GM19455 (cell line): ENCODE measurements at regions not wholly inside any gene's neighbourhood (a gene's known extent, or its start where the extent isn't known, plus 50 kb on each side); places are given as distances from the start of the nearest gene placed in this dataset.

Source experiments
- ATAC-seq: cut with Tn5 transposase; IDR thresholded peaks from one replicate; pipeline ENCODE4 v1.9.1; 2021; ENCODE audit not compliant: unreplicated experiment

DNA sequence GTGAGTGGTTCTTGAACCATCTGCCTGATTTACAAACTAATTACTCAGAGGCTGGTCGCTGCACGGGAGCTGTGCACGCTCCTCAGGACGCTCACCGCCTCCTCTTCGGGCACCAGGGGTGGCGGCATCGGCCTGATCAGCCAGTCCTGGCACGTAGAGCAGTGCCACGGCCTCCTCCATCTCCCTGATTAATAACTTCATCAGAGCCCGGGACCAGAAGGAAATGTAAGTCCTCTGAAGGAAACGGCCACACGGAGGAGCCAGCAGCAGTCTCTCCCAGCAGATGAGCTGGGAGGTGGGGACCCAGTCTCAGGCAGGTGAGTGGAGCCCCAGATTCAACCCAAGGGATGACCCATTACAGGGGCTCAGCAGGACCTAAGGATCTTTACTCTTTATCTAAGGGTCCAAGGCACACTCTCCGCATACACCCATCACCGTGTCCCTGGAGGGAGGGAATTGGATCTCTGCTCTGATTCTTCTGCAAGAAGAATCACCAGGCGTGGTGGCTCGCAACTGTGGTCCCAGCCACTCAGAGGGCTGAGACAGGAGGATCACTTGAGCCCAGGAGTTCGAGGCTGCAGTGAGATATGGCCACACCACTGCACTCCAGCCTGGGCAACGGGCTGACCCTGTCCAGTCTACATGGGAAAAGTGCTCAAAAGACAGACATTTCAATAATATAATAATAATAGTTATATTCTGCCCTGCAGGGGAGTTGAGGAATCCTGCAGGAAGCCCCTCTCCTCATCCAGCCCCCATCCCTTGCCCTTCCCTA is 366.5 kb downstream of the SEC14L1 start:
- no peak for ATAC-seq

- no peak for ATAC-seq
These were observed 367.4 kb downstream of the SEC14L1 start for GRCh38 chr17:77508047-77508715.

GRCh38 chr17:77509089-77509488 is 368.3 kb downstream of the SEC14L1 start:
- no peak for ATAC-seq

- no peak for ATAC-seq
These were observed 368.8 kb downstream of the SEC14L1 start for GRCh38 chr17:77509599-77509998.

GRCh38 chr17:77510133-77510796 is 369.5 kb downstream of the SEC14L1 start:
- no peak for ATAC-seq

DNA sequence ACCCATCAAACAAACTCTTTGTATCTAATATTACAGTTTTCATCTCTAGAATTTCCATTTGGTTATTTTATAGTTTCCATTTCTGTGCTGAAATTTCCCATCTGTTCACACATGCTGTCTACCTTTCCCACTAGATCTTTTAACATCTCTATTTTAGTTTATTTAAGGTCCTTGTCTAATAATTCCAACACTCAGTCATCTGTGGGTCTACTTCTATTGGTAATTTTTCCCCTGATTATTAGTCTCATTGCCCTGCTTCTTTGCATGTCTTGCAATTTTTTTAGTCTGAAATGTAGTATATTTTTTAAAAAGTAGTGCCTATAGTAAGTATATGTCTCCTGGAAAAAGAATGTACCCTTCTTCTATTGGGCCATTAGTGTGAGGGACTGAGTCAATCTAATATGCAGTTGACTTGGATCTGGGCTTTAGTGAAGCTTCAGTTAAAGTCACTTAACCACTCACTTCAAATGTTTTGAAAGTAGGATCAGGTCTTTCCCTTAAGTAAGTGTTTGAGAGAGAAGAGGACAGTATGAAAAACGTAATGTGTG is 370.8 kb downstream of the SEC14L1 start:
- ATAC-seq, result no peak

GRCh38 chr17:77512062-77512946 is 371.5 kb downstream of the SEC14L1 start:
- ATAC-seq, result no peak

- ATAC-seq, result no peak
These were observed 372.3 kb downstream of the SEC14L1 start for GRCh38 chr17:77513045-77513444.

- no peak for ATAC-seq
These were observed 374.5 kb downstream of the SEC14L1 start for GRCh38 chr17:77515227-77515626.

- no peak for ATAC-seq
These were observed 376.1 kb downstream of the SEC14L1 start for GRCh38 chr17:77516902-77517301.

DNA sequence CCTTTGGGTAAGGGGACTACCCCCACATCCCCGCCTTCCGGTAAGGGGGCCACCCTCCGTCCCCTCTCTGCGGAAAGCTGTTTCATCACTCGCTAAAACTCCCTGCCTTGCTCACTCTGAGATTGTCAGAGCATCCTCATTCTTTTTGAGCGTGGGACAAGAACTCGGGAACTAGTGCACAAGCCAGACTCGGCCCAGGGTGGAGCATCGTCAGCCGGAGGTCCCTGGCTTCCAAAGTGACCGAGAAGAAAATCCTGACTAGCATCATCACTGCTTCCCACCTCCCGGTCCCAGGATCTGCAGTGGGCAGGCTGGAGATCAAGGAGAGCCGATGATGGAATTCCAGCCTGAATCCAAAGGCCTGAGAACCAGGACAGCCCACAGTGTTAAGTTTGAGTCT is 380.3 kb downstream of the SEC14L1 start:
- no peak for ATAC-seq

DNA sequence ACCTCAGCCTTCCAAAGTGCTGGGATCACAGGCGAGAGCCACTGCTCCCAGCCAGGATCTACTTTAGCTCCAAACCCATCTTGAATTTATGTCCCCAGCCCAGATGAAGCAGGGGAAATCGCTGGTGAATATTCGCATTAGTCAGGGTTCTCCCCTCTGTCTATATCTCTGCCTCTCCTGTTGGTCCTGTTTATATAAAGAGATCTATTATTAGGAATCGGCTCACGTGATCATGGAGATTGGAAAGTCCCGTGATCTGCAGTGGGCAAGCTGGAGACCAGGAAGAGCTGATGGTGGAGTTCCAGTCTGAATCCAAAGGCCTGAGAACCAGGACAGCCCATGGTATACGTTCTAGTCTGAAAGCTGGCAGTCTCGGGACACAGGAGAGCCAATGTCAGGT is 382.8 kb downstream of the SEC14L1 start:
- no peak for ATAC-seq

DNA sequence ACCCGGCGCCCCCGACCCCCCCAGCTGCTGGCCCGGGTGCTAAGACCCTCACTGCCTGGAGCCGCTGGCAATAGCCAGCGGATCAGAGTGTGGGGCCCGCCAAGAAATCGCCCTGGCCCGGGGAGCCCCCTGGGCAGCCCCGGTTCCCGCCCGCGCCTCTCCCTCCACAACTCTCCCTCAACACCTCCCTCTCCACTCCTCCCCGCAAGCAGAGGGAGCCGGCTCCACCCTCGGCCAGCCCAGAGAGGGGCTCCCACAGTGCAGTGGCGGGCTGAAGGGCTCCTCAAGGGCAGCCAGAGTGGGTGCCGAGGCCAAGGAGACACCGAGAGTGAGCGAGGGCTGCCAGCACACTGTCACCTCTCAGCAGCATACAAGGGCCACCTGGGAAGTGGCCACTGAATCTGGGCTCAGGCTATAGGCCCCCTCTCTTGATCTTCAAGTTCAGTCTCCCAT is 385.5 kb downstream of the SEC14L1 start:
- ATAC-seq, result no peak

DNA sequence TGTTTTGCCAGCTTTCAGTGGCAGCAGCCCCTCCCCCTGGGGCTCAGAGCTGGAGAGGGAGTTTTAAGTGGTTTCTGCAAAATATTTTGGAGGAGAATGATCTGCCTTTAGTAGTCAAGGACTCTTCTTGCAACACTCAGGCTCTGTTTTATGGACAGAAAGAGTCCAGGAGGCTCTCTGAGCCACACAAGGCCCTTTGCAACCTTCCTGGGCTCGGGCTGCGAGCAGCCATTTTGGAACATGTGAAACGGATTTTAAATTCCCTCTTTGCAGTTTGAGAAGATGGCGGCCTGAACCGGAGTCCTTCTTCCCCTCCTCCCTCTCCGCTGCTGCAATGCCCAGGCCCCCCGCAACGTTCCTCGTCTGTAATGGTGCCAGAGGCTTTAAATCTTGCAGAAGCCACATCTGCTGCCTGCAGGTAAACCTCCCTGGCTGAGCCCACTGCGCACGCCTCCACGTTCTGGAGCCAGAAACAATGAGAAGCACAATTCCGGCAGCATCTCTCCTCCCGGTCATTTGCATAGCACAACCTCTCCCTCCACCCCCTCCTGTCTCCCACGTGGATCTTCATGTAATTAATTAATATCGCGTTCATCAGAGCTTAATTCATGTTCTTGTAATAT is 386.1 kb downstream of the SEC14L1 start:
- no peak for ATAC-seq

DNA sequence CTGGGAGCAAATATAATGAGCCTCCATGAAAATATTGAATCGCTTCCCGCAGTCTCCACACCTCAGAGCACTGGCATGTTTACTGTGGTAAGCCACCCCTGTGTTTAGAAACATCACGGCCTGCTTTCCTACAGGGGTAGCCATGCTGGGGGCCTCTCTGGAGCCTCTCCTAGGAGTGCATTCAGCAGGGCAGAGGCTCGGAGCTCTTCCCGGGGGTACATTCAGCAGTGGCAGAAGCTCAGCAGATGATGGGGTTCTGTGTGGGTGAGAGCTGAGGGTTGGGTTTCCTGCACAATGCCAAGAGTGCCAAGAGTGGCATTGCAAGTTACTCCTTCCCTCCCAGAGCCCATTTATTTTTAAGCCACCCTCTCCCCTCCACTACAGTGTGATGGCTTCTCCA is 386.6 kb downstream of the SEC14L1 start:
- no peak for ATAC-seq

- no peak for ATAC-seq
These were observed 387.2 kb downstream of the SEC14L1 start for GRCh38 chr17:77527836-77528505.

- no peak for ATAC-seq
These were observed 388.0 kb downstream of the SEC14L1 start for GRCh38 chr17:77528516-77529327.

- no peak for ATAC-seq
These were observed 388.5 kb downstream of the SEC14L1 start for GRCh38 chr17:77529328-77529650.

- no peak for ATAC-seq
These were observed 389.8 kb downstream of the SEC14L1 start for GRCh38 chr17:77530591-77530990.
